ENCODE measurements at regions not wholly inside any gene's neighbourhood (a gene's known extent, or its start where the extent isn't known, plus 50 kb on each side); places are given as distances from the start of the nearest gene placed in this dataset.

GRCh38 chr2:100749771-100750542 is 70.0 kb upstream of the NPAS2 start:
- TF ChIP-seq CTCF (IDR thresholded peaks at IDR 0.05; ENCODE audit: insufficient read depth, low read depth, low read length), result no peak
- TF ChIP-seq EZH2 (IDR thresholded peaks at IDR 0.05; ENCODE audit: insufficient read depth, low read length), result no peak
